GM18499 (cell line): ENCODE measurements at regions not wholly inside any gene's neighbourhood (a gene's known extent, or its start where the extent isn't known, plus 50 kb on each side); places are given as distances from the start of the nearest gene placed in this dataset.

ENCODE experiments used
- ATAC-seq: cut with Tn5 transposase; IDR thresholded peaks from one replicate; pipeline ENCODE4 v1.9.1; 2021; ENCODE audit warnings: moderate number of reproducible peaks; ENCODE audit not compliant: insufficient read depth, unreplicated experiment

GRCh38 chr3:18838758-18839157 lies 309.6 kb upstream of the KCNH8 start:
- no peak for ATAC-seq

GRCh38 chr3:18837137-18837755 lies 311.1 kb upstream of the KCNH8 start:
- ATAC-seq = no peak

GRCh38 chr3:18835021-18835420 lies 313.3 kb upstream of the KCNH8 start:
- ATAC-seq = no peak

- ATAC-seq = no peak
Measured at GRCh38 chr3:18830087-18830486, 318.2 kb upstream of the KCNH8 start.

- no peak for ATAC-seq
Measured at GRCh38 chr3:18828637-18829036, 319.7 kb upstream of the KCNH8 start.

- no peak for ATAC-seq
Measured at GRCh38 chr3:18827664-18828063, 320.6 kb upstream of the KCNH8 start.

GRCh38 chr3:18825665-18826064 lies 322.6 kb upstream of the KCNH8 start:
- no peak for ATAC-seq

- ATAC-seq = no peak
Measured at GRCh38 chr3:18813300-18813699, 335.0 kb upstream of the KCNH8 start.

GRCh38 chr3:18812316-18812715 lies 336.0 kb upstream of the KCNH8 start:
- ATAC-seq = no peak

GRCh38 chr3:18810306-18810661 lies 338.0 kb upstream of the KCNH8 start:
- ATAC-seq = no peak

GRCh38 chr3:18809640-18810305 lies 338.5 kb upstream of the KCNH8 start:
- no peak for ATAC-seq

GRCh38 chr3:18808429-18808828 lies 339.9 kb upstream of the KCNH8 start:
- no peak for ATAC-seq

- no peak for ATAC-seq
Measured at GRCh38 chr3:18807593-18807992, 340.7 kb upstream of the KCNH8 start.

GRCh38 chr3:18806633-18807032 lies 341.7 kb upstream of the KCNH8 start:
- no peak for ATAC-seq

- no peak for ATAC-seq
Measured at GRCh38 chr3:18797378-18797777, 350.9 kb upstream of the KCNH8 start.

- no peak for ATAC-seq
Measured at GRCh38 chr3:18795078-18795477, 353.2 kb upstream of the KCNH8 start.

- ATAC-seq = no peak
Measured at GRCh38 chr3:18791752-18792151, 356.6 kb upstream of the KCNH8 start.

GRCh38 chr3:18791182-18791581 lies 357.1 kb upstream of the KCNH8 start:
- ATAC-seq = no peak

GRCh38 chr3:18790384-18790783 lies 357.9 kb upstream of the KCNH8 start:
- no peak for ATAC-seq

GRCh38 chr3:18789734-18790133 lies 358.6 kb upstream of the KCNH8 start:
- no peak for ATAC-seq

- no peak for ATAC-seq
Measured at GRCh38 chr3:18787441-18787840, 360.9 kb upstream of the KCNH8 start.

GRCh38 chr3:18786650-18787323 lies 361.5 kb upstream of the KCNH8 start:
- ATAC-seq = no peak
